ENCODE measurements at regions not wholly inside any gene's neighbourhood (a gene's known extent, or its start where the extent isn't known, plus 50 kb on each side); places are given as distances from the start of the nearest gene placed in this dataset.

DNA sequence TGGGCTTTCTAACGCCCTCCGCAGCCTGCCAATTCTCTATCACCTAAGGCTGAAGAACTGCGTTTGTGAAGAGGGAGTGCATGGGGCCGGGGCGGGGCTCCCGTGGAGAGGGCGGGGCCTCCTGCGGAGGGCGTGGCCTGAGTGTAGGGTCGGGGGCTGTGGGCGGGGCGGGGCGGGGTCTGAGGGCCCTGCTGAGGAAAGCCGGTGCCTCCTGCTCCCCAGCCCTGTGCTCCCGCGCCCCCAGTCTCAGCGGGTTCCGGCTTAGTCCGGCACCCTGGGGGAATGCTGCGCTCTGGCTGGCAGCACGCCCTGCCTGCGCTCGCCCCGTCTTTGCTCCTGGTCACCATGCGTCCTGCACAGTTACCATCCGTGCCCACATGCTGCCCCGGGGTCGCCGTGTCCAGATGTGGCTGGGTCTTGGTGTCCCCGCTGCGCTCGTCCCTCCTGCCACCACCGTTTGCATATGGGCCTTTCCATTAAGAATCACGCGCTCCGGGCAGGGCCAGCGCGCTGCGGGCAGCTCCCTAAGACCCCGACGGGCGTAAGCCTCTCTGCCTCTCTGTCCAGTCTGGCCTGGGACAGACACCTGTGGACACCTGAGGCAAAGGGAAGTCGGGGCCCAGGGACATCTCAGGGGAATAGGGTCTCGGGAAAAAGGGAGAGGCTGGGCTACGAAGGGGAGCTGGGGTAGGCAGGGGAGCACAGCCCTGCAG, 144.0 kb upstream of the RET start:
- DNase-seq (ENCODE audit: low read depth in 2 of 2), result peak in 1 of 2 donors; percentile 20

DNA sequence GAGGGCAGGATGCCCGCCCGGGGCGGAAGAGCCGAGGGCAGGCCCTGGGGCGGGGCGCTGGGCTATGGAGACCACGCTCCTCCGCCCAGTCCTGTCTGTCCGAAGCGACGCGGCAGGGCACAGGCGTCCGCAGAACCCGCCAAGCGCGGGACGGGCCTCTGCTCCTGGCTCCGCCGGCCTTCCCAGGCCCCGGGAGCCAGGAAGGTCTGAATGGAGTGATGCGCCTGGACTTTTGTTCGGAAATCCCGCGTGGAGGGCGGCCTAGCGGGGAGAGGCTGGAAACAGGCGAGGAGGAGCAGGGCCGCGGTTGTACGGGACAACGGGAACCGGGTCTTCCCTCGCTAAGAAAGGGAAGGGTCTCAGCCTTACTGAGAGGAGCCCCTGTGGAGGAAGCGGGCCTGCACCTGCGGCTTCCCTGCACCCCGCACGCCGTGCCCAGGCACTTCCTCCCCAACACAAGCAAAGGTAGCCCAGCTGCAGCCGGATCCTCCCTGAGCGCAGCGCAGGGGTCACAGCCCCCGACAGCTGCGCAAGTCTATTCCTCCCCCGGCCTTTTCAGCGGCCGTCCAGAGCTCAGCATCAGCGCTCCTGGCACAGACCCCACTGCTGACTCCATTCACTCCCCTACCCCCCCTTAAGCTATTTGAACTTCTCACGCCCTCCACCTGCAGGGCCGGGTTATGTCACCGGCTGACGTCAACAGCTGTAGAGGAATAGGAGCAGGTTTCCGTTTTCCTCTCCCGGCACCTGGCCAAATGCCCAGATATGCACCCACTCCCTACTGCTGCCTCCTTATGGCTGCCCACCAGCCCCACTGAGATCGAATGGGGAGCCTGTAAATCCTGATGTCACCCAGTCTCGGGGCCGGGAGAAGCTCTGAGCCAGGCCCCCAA, 143.2 kb upstream of the RET start:
- peak; percentile 40 to 90 for DNase-seq (ENCODE audit: low read depth in 2 of 2)

DNA sequence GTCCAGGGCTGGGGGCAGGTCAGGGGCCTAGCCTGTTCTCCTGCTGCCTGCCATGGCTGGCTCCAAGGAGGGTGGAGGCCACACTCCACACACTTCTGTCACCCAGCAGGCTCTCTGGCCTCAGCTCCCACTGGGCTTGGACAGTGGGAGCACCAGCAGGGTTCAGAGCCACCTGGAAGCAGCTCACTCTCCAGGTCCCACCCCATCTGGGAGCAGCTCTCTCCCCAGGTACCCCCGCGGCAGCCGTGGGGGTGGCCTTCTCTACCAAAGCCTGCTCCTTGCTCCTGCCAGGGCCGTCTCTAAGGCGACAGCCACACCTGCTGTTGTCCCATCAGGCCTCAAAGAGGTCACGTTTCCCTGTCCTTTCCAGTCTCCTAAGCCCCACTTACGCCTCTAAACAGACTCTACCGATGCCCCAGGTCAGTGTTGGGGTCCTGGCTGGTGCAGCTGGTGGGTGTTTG, 142.5 kb upstream of the RET start:
- no peak for DNase-seq (ENCODE audit: low read depth in 2 of 2)

DNA sequence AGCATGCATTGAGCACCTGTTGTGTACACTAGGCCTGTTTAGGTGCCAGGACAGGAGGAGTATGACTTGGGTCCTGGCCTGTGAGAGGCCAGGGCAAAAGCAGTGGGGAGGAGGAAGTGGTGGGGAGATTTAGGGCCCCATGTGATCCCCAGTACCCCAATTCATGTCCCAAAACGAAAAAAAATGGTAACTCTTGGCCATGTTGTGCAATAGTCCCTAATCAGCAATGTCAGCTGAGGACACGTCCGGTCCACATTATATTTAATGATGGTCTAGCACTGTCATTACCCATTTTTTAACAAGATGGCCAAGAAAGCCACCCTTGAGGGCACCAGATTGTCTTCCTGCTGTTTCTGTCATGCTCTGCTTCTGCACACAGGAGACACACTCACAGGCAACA, 142.0 kb upstream of the RET start:
- no peak for DNase-seq (ENCODE audit: low read depth in 2 of 2)

DNA sequence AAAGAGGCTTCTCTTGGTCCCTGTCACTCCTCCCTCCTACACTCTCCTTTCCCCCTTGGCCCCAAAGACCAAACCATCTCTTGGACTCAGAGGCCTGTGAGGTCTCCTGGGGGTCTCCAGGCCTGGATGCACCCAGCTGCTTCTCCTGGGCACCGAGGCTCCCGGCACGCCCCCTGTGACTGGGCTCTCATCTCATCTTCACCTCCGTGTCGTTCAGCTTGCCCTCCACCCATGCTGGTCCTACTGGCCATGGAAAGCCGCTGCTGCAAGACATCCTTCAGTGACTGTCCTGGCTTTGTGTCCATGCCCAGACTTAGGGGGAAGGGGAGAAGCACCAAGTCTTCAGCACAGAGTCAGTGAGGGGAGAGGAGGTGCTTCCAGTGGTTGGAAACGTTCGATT, 141.4 kb upstream of the RET start:
- DNase-seq (ENCODE audit: low read depth in 2 of 2), result no peak

DNA sequence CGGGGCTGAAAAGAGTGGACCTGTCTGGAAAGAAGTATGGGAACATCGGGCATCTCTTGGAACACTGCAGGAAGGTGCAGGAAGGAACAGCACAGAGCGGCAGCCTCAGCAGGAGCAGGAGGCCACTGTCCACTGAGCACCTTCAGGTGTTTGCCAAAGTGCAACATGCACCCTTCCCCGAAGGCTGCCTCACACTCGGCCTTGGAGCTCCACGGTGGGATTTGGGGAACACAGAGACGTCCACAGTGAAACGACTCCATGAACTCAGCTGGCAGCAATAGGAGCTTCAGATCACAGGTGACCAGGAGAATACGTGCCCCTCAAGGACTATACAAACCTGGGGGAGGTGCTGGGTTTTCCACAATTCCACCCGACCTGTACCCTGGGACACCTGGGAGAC, 140.3 kb upstream of the RET start:
- DNase-seq (ENCODE audit: low read depth in 2 of 2), result no peak

DNA sequence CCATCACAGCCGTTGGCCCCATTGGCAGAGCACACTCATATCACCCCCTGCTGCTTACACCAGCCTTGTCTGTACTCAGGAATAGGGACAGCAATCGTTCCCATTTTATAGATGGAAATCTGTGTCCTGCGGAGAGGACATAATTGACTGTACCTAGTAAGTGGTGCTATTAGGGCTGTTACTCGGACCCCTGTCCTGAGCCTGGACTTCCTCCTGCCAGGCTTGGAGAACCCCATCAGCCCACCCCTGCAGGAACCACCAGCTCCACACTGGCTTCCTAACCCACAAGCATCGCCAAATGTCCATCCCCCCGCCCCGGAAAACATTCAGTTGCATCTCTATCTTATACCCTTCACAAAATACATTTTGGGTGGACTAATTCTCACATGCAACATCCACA, 139.8 kb upstream of the RET start:
- no peak for DNase-seq (ENCODE audit: low read depth in 2 of 2)

DNA sequence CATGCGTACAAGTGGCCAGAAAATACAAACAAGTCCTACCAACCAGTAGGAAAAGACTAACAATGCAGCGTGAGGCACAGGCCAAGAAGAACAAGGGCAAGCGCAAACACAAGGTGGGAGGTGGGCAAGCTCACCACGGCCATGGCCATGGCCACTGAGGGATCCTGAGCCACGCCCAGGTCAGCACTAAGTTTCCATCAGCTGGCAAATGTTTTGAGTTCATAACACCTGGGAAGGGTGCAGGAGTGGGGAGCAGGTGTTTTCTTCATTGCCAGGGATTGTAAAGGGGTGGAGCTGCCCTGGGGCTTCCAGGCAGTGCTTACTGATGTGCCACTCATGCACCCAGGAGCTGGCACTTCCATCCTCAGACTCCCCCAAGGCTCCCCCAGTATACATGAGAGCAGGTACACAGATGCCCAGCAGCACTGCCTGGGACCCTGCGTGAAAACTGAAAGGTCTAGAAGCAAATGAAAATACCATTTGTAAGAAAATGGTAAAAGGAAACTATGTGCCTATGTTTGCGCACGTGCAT, 139.2 kb upstream of the RET start:
- no peak for DNase-seq (ENCODE audit: low read depth in 2 of 2)

DNA sequence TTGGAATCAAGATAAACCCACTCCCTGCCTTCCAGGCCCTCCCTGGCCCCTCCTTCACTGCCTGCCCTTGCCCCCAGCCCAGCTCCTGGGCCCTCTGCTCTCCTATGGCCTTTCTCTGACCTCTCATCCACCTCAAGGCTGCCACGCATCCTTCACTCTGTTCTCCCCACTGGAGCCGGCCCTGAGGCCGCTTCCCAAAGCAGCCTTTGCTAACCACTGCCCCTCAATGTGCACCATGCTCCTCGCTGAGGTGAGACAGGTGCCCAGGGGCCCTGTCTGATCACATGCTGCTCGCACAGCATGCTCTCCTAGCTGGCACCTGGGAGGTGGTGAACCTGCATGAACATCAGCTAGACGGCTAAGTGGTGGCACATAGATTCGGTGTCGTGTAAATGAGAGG, 138.5 kb upstream of the RET start:
- DNase-seq (ENCODE audit: low read depth in 2 of 2), result no peak

DNA sequence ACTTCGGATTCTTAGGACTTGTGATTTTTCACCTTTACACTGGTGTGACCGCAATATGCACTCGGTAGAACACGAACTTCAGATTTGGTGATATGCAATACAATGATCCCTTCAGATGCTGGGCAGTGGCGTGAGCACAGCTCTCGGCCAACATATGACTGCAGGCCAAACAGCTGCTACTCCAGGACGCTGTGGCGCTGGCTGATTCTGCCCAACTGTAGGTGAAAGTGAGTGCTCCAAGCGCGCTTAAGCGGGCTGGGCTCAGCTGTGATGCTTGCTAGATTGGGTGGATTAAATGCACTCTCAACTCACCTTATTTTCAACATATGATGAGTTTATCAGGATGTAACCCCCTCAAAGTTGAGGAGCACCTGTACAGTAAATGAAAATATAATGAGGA, 137.6 kb upstream of the RET start:
- DNase-seq (ENCODE audit: low read depth in 2 of 2), result no peak

DNA sequence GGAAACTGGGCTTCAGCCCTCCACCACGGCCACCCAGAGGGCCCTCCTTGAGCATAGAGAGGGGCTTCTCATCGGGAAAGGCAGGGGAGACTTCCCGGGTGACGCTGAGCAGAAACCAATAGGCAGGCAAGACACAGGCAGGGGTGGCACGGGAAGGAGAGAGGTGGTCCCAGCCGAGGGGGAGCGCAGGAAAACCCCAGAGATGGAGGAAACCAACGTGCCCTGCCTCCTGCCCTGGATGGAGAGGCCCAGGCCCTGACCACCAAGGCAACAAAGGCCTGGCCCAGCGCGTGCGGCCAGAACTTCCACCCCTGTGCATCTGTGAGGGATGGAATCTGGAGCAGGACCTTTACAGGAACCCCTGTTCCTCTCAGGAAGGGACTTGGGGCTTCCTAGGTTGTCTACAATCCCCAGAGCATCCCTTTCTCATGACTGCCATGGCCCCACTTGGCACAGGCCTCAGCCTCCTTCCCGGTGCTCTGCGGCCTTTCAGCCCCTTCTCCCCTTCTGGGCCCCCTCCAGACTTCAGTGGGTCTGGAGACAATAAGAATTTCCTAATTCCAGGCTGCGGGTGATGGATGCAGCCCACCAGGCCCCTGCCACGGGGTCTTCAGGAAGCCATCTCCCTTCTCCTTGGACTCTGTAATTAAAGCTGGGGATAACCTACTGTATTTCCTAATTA, 137.0 kb upstream of the RET start:
- no peak for DNase-seq (ENCODE audit: low read depth in 2 of 2)

DNA sequence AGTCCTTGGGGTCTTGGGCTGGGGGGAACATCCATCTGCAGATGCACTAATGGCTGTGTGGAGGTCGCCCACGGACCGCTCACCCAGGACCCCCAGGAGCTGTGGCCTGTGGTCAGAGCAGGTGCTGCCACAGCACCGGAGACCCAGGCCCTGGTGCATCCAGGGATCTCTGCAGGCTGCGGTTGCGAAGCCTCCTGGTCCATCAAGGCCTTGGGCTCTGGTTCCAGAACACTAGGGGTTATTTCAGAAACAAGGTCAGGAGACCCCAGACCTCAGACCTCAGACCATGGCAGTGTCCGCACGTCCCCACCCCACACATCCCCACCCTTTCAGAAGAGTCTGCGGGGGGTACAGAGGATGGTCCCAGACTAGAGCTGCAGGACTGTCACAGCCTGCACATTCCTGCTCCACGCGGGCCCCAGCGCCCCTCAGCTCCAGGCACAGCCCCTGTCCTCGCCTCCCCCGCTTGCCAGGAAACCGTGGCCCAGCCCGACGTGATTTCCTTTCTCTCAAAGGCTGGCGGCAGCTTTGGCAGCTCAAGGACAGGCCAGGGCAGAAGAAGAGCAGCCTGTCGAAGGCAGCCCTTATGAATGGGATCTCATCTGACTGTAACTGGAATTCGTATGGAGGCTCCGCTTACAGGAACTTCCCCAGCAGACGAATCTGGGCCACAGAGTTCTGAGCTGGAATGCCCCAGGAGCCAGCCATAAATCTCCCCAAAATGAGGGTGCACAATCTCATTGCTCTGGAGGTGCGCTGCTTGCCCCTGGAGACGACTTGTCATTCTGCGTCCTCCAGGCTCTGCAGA, 136.2 kb upstream of the RET start:
- no peak for DNase-seq (ENCODE audit: low read depth in 2 of 2)

DNA sequence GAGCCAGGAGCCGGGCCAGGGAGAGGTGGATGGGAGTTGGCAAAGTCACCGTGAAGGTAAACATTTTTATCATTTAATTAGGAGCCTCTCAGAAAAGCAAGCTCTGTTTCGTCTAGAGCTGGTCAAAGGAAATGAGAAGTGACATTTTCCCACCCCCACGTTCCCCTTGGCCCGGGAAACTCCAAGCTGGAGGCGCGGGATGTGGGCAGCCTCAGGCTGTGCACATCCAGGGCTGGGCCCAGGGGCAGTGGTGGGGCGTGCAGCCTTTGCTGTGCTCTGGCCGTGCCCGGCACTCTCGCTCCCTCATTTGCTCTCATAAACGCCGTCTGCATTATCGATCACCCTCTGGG, 135.6 kb upstream of the RET start:
- no peak for DNase-seq (ENCODE audit: low read depth in 2 of 2)

DNA sequence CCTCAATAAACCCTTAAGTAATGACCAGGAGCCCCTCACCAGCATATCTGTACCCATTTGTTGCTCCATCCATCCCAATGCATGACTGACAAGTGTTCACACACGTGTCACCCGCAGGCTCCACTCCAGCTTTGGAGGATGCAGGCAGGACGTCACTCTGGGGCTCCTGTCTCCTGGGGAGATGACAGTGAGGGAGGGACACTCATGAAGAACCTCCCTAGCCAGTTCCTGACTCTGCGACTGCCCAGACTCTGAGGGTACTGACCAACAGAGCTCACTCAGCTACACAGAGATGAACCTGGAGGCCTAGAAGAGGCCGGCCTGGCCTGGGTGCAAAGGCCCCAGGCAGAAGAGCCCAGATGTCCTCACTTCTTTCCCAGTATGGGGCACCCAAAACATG, 135.1 kb upstream of the RET start:
- no peak for DNase-seq (ENCODE audit: low read depth in 2 of 2)

DNA sequence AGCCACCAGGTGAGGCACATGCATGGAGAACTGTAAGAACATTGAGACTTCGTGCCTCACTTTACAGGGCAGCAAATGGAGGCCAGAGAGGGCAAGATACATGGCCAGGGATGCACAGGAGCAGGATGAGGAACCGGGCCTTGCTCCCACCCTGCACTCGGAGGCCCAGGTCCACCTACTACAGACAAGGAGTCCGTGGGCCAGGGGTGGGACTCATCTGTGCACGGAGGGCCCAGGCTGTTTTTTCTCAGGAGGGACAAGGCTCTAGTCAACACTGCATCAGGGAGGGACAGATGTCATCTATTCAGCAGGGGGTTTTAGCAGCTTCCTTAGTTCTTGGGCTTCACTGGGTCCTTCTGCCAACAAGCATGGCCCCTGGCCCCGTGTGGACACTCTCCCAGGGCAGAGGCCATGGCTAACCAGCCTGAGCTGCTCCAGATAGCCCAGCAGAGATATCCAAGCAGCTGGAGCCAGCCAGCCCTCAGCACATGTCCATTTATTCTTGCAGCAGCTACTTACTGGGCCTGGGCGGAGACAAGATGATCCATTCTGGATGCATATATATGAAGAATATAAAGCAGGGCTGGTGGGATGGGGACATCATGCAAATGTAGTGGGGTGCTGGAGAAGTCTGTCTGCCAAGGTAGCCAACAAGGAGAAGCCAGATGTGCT, 134.5 kb upstream of the RET start:
- no peak for DNase-seq (ENCODE audit: low read depth in 2 of 2)

DNA sequence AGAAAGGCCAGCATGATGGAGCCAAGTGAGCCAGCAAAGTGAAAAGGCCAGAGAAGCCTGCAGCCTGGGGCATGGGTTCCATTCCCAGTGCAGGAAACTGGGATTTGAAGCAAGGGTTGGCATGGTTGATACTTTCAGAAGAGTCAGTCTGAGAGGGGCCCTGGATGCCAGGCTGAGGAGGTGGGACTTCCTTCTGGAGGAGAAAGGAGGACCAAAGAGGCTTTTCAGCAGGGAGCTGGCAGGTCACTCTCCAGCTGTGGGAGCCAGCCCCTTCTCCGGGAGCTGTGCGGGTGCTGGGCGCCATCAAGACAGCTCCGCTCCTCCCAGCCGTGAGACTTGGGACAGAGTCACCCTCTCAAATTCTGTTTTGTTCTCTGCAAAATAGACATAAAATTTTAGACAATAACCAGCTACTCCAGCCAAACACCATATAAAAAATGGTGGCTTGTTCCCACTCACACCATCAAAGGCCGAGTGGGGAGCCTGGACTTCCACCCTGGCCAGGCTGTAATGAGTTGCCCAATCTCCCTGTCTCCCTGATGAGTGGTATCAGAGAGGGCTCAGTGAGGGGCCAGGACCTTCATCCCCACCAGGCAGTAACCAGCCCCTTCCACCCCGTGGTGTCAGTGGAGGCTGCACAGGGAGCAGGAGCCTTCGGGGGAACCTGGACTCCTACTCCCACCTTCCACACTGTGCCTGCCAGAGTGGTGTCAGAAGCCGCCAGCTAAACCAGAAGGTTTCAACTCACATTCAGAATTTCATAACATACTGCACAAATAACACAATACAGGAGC, 133.6 kb upstream of the RET start:
- no peak for DNase-seq (ENCODE audit: low read depth in 2 of 2)

DNA sequence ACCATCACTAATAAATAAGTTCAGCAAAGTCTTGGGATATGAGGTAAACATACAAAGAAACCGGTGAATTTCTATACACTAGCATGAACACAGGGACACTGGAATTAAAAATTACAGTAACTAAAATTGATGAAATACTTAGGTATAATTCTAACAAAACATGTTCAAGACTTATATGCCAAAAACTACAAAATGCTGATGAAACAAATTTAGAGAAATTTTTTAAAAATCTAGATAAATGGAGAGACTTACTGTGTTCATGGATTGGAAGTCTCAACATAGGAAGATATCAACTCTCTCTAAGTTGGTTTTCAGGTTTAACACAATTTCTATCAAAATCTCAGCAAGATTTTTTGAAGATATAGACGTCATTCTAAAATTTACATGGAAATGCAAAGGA, 128.8 kb upstream of the RET start:
- no peak for DNase-seq (ENCODE audit: low read depth in 2 of 2)

DNA sequence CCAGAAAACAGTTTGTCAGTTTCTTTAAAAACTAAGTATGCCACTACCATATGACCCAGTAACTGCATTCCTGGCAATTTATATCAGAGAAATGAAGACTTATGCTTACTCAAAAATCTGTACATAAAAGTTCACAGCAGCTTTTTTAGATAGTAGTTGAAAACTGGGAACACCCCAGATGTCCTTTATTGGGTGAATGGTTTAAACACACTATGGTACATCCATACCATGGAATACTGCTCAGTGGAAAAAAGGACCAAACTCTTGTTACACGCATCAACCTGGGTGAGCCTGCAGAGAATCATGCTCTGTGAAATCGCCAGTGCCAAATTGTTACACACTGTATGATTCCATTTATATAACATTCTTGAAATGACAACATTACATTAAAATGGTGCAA, 127.6 kb upstream of the RET start:
- DNase-seq (ENCODE audit: low read depth in 2 of 2), result no peak

DNA sequence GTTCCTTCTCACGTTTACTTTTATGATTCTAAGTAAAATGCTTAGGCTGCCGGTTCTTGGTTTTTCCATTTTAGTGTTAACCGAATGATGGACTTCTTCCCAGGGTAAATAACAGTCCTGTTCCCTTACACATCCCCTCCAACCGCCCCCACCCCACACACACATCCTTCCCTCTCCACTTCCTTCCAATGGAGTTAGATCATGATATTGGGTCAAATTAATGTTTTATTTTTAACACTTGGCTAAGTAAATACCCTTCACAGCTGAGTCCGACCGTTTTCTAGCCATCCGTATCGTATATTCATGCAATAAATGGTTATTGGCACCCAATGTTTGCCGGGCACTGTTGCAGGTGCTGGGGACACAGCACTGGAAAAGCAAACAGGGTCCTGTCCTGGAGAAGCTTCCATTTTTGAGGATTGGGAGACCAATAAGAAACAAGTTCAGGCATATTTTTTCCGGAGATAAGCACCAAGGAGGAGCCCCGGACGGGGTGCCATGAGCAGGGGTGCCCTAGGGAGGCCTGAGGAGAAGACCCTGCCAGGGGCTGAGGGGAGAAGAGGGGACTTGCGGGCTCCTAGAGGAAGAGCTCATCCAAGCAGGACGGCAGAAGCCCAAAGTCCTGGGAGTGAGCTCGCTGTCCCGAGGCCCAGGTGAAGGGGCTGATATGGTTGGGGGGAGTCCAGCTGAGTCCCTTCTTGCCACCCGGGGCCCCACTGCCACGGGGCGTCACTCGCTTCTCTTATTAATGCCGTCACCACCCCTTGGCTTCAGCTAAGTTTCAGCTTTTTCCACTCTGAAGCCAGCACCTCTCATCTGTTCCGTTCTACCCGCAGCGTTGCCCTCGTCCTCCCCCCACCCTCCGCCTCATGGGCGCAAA, 126.0 kb upstream of the RET start:
- DNase-seq (ENCODE audit: low read depth in 2 of 2), result no peak

Data from lung microvascular endothelial cell (primary cell).